ENCODE measurements at regions not wholly inside any gene's neighbourhood (a gene's known extent, or its start where the extent isn't known, plus 50 kb on each side); places are given as distances from the start of the nearest gene placed in this dataset.

DNA sequence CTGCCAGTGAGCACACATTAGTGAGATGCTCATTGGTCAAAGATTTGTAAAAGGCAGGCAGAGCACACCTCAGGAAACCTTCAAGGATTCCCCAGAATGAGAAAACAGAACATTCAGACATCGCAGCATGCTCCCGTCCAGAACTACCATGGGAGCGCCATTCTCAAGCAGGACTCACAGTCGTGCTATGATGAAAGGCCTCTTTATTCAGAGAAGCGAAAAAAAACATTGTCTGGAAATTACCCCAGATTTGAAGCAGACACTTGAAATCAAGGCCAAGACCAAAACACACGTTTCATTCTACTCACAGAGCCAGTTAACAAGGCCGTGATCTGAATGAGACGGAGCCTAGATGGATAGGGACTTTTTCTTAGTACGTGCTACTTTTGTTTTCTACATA lies 961.8 kb upstream of the TENM3 start:
- no peak overlapping the region for H3K9ac ChIP-seq
- no peak overlapping the region for H2AFZ ChIP-seq (ENCODE audit: low read depth)
- H3K27ac ChIP-seq: no peak overlapping the region
- no peak overlapping the region for H3K4me2 ChIP-seq
- no peaks in the 10 kb centered on the region for H3K27me3 ChIP-seq (ENCODE audit: insufficient read depth, low read depth)
- no peaks in the 10 kb centered on the region for H4K20me1 ChIP-seq (ENCODE audit: insufficient read depth)
- TF ChIP-seq, protein P1, sequence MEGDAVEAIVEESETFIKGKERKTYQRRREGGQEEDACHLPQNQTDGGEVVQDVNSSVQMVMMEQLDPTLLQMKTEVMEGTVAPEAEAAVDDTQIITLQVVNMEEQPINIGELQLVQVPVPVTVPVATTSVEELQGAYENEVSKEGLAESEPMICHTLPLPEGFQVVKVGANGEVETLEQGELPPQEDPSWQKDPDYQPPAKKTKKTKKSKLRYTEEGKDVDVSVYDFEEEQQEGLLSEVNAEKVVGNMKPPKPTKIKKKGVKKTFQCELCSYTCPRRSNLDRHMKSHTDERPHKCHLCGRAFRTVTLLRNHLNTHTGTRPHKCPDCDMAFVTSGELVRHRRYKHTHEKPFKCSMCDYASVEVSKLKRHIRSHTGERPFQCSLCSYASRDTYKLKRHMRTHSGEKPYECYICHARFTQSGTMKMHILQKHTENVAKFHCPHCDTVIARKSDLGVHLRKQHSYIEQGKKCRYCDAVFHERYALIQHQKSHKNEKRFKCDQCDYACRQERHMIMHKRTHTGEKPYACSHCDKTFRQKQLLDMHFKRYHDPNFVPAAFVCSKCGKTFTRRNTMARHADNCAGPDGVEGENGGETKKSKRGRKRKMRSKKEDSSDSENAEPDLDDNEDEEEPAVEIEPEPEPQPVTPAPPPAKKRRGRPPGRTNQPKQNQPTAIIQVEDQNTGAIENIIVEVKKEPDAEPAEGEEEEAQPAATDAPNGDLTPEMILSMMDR (conservative IDR thresholded peaks at IDR 0.05; ENCODE audit: low read depth, low read length): no peak
- no peaks in the 10 kb centered on the region for H3K36me3 ChIP-seq (ENCODE audit: insufficient read depth)
- H3K4me3 ChIP-seq (IDR thresholded peaks at IDR 0.05; ENCODE audit: insufficient read depth, low read depth, low read length): no peak overlapping the region
- no peaks in the 10 kb centered on the region for H3K4me1 ChIP-seq (ENCODE audit: low read depth, poor library complexity, severe bottlenecking)
- H3K79me2 ChIP-seq (ENCODE audit: insufficient read depth, low read depth): no peaks in the 10 kb centered on the region

DNA sequence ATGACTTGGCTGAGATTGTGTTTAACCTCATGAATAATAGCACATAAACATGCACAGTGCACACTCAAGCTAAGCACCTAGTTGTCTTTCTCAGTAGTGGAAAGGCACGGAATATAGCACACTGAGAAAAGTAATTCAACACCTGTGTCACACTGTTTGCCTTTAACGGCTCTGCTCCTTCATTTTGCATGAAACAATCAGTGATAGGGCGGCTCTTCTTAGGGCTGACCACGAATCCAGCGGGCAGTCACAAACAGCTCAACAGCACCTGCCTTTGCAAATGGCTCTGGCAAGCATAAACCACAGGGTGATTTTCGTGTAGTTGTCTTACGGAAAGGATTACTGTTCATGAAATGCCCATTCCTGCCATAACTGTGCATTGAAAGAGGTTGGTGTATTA lies 954.0 kb upstream of the TENM3 start:
- no peaks in the 10 kb centered on the region for H3K27me3 ChIP-seq (ENCODE audit: insufficient read depth, low read depth)
- H2AFZ ChIP-seq (ENCODE audit: low read depth): no peak overlapping the region
- H3K4me2 ChIP-seq: no peak overlapping the region
- TF ChIP-seq, protein P1 (conservative IDR thresholded peaks at IDR 0.05; ENCODE audit: low read depth, low read length): no peak
- H3K9ac ChIP-seq: no peak overlapping the region
- H3K4me1 ChIP-seq (ENCODE audit: low read depth, poor library complexity, severe bottlenecking): no peaks in the 10 kb centered on the region
- H4K20me1 ChIP-seq (ENCODE audit: insufficient read depth): no peaks in the 10 kb centered on the region
- no peak overlapping the region for H3K27ac ChIP-seq
- no peaks in the 10 kb centered on the region for H3K79me2 ChIP-seq (ENCODE audit: insufficient read depth, low read depth)
- H3K36me3 ChIP-seq (ENCODE audit: insufficient read depth): no peaks in the 10 kb centered on the region
- no peak overlapping the region for H3K4me3 ChIP-seq (IDR thresholded peaks at IDR 0.05; ENCODE audit: insufficient read depth, low read depth, low read length)

DNA sequence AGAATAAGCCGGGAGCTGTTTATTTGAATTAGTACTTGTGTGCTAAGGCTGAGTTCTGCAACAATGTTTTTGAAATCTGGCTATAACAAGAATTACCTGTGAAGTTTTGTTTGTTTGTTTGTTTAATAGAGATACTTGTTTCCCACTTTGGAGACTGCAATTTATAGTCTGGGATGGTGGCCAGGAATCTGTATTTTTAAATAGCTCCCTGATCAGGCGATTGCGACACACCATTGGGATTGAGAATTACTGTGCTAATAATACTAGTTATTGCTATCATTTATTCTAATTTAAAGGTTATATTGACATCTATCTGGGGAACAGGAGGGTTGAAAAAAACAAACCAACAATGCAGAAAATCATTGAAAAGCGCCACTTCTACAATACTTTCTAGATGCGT lies 951.6 kb upstream of the TENM3 start:
- no peaks in the 10 kb centered on the region for H3K79me2 ChIP-seq (ENCODE audit: insufficient read depth, low read depth)
- no peaks in the 10 kb centered on the region for H3K36me3 ChIP-seq (ENCODE audit: insufficient read depth)
- no peak overlapping the region for H3K4me2 ChIP-seq
- H4K20me1 ChIP-seq (ENCODE audit: insufficient read depth): no peaks in the 10 kb centered on the region
- H3K4me3 ChIP-seq (IDR thresholded peaks at IDR 0.05; ENCODE audit: insufficient read depth, low read depth, low read length): no peak overlapping the region
- no peak overlapping the region for H3K27ac ChIP-seq
- no peak overlapping the region for H2AFZ ChIP-seq (ENCODE audit: low read depth)
- no peaks in the 10 kb centered on the region for H3K27me3 ChIP-seq (ENCODE audit: insufficient read depth, low read depth)
- no peaks in the 10 kb centered on the region for H3K4me1 ChIP-seq (ENCODE audit: low read depth, poor library complexity, severe bottlenecking)
- TF ChIP-seq, protein P1 (conservative IDR thresholded peaks at IDR 0.05; ENCODE audit: low read depth, low read length): no peak
- no peak overlapping the region for H3K9ac ChIP-seq

GRCh38 chr4:181293014-181293413 lies 950.2 kb upstream of the TENM3 start:
- no peaks in the 10 kb centered on the region for H4K20me1 ChIP-seq (ENCODE audit: insufficient read depth)
- H3K27me3 ChIP-seq (ENCODE audit: insufficient read depth, low read depth): no peaks in the 10 kb centered on the region
- no peak overlapping the region for H3K9ac ChIP-seq
- H3K4me2 ChIP-seq: no peak overlapping the region
- TF ChIP-seq, protein P1 (conservative IDR thresholded peaks at IDR 0.05; ENCODE audit: low read depth, low read length): no peak
- no peaks in the 10 kb centered on the region for H3K79me2 ChIP-seq (ENCODE audit: insufficient read depth, low read depth)
- no peak overlapping the region for H3K4me3 ChIP-seq (IDR thresholded peaks at IDR 0.05; ENCODE audit: insufficient read depth, low read depth, low read length)
- H2AFZ ChIP-seq (ENCODE audit: low read depth): no peak overlapping the region
- no peaks in the 10 kb centered on the region for H3K36me3 ChIP-seq (ENCODE audit: insufficient read depth)
- H3K27ac ChIP-seq: no peak overlapping the region
- no peaks in the 10 kb centered on the region for H3K4me1 ChIP-seq (ENCODE audit: low read depth, poor library complexity, severe bottlenecking)

DNA sequence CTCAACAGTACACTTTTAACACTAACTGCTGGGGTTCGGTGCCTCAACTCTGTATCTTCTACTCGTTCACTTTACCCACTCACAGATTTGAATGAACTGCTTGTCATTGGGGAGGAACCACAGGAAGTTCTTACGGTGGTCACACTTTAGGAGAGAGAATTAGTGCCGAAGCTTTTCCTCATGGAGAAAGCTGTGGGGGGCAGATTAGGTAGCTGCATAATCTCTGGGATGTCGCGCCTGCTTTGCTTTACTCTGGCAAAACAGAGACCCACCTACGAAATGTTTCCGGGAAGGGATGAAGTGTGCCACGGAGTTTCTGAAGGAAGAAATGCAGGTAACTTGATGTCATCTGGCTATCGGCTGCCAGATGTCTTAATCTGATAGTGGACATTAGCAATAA lies 949.7 kb upstream of the TENM3 start:
- Histone ChIP-seq H3K9ac (no peak overlapping the region), H3K27ac (no peak overlapping the region), H3K4me3 (IDR thresholded peaks at IDR 0.05; ENCODE audit: insufficient read depth, low read depth, low read length) (no peak overlapping the region), H3K36me3 (ENCODE audit: insufficient read depth) (no peaks in the 10 kb centered on the region), H3K79me2 (ENCODE audit: insufficient read depth, low read depth) (no peaks in the 10 kb centered on the region), H3K4me2 (no peak overlapping the region), H4K20me1 (ENCODE audit: insufficient read depth) (no peaks in the 10 kb centered on the region), H3K4me1 (ENCODE audit: low read depth, poor library complexity, severe bottlenecking) (no peaks in the 10 kb centered on the region), H2AFZ (ENCODE audit: low read depth) (no peak overlapping the region), H3K27me3 (ENCODE audit: insufficient read depth, low read depth) (no peaks in the 10 kb centered on the region)
- TF ChIP-seq, protein P1 (conservative IDR thresholded peaks at IDR 0.05; ENCODE audit: low read depth, low read length): no peak

Measured in KMS-11 (cell line).